ENCODE measurements at regions not wholly inside any gene's neighbourhood (a gene's known extent, or its start where the extent isn't known, plus 50 kb on each side); places are given as distances from the start of the nearest gene placed in this dataset.

DNA sequence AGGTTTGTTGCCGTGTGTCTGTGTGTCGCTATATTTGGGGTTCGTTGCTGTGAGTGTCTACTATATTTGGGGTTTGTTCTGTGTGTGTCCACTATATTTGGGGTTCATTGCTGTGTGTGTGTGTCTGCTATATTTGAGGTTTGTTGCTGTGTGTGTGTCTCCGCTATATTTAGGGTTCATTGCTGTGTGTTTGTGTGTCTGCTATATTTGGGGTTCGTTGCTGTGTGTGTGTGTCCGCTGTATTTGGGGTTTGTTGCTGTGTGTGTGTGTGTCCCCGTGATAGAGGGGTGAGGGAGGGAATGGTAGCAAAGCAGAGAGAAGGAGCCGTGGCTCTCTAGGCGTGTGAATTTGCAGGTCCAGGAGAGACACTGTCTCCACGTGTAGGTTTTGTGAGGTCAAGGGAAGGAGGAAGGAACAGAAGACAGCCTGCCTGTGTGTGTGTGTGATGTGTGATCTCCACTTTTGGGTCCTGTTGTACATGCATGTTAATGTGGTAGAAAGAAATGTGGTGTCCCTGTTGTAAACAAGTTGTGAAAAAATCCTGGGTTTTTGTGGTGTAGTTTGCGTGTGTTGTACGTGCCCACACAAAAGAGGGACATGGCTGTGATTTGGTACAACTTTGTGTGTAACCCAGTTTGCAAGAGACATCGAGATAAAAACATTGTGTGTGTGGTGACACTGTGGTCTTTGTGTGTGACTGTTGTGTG lies 56.3 kb upstream of the ECE1 start:
- no peak for DNase-seq

DNA sequence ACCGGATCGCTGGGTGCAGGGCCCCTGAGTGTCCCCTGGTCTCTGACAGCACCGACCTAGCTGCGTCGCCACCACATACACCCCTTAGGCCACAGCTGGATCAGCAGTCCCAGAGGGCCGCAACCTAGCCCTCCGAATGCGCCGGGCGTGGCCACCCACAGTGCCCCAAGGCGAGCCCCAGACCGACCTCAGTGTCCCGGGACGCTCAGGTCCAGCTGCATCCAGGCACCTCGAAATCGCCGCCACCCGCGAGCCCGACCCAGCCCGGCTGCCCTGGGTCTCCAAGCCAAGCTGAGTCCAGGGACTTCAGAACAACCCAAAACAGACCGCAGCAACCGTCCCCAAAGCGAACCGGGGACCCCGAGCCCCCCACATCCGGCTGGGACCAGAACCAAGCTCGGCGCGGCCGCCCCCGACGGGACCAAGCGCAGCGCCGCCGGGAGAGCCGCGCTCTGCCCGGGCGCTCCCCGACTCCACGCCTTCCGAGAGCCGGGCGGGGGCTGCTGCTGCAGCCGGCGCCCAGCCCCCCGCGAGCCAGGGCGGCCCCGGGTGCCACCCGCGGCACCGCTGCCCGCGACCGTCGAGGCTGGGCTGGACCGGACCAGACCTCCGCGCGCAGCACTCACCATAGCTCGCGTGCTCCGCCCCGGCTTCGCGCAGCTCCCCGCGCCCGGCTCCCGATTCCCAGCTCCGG lies 54.6 kb upstream of the ECE1 start:
- no peak for DNase-seq

DNA sequence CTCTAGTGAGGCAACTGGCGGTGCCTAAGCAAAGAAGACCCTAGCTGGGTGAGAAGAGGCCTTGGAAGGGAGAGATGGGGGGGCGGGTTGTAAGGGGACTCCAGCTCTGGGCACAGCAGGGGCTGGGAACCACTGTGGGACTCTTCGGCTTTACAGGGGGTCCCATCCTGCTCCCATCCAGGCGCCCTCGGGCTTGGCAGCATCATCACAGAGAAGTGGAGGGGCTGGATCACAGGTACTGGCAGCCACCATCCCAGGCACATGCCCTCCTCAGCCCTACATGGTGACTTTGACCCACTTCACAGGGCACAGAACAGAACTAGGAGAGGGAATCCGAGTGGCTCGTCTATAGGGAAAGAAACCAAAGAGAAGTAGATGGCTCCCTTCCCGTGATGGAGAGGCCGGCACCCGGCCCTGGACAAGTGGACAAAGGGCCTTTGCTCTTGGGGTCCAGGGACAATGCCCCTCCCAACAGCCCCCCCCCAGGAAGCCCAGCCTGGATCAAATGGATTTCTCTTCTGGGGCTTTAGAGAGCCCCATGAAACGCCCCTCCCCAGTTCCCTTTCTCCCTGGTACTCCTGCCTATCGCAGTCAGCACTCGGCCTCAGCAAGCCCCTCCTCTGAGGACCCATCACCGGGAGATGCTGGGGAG lies 54.0 kb upstream of the ECE1 start:
- DNase-seq: no peak

DNA sequence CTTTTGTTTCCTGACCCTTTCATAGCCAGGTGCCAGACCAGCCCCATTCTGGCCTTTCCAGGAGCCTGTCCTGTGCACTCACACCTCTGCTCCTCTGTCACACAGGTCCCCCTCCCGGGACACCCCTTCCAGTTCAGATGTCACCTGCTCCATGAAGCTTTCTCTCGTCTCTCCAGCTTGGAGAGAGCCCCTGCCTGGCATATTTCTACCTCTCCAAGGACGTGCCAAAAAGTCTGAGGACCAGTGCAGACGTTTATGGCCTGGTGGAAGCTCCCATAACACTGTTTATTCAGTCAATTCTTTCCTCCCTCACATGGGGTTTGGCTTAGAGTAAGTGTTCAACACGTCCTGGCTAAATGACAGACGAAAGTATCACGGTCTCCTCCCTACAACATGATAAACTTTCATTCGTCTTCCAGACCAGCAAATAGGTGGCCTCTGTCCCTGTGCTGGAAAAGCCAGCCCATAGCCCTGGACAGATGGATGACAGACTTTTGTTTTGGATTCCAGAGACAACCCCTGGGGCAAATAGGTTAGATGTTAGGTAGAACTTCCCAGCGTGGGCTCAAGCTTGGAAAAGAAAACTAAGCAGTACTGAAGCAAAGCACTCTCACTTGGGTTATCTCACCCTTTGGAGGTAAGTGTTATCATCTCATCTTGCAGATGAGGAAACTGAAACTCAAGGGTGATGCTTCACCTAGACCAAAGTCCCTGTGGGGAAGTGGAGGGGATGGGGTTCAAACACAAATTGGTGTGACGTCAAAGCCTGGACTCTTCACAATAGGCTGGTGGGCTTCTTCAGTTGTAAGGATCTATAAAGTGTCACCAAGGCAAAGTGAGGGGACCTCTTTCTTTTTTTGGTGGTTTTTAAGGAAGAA lies 52.9 kb upstream of the ECE1 start:
- DNase-seq: no peak

DNA sequence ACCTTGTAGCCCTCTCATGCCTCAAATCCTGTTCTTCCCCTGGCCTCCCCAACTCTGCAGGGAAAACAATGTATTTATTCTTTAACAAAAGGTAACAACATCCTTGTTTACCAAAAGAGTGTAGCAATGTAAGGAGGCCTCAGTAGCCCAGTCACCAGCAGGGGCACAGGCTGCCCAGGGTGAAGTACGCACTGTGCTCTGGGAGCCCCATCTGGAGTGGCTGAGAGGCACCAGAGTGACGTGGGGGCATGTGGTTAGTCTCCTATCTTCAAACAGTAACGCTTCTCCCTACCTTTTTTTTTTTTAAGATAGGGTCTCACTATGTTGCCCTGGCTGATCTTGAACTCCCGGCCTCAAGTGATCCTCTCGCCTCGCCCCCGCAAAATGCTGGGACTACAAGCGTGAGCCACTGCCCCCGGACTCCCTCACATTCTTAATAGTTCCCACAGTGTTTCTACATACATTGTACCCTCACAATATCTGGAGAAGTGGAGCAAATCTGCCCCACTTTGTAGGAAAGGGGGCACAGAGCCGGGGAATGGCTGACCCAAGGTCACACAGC lies 51.3 kb upstream of the ECE1 start:
- no peak for DNase-seq

DNA sequence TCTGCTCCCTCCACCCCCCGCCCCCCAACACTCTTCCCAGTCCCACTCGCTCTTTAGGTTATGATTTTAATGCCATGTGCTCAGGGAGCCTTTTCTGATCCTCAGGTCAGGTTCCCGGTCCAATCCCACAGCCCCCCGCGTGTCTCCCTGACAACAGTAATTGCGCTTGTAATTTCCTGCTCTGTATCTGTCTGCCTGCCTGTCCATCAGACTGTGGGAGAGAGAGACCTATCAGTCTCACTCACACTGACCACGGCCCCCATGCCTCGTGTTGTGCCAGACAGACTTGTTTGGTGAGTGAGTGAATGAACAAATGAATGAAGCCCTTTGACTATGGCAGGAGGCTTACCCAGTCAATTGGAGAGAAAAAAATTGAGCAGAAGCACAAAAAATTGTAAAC lies 50.8 kb upstream of the ECE1 start:
- no peak for DNase-seq

DNA sequence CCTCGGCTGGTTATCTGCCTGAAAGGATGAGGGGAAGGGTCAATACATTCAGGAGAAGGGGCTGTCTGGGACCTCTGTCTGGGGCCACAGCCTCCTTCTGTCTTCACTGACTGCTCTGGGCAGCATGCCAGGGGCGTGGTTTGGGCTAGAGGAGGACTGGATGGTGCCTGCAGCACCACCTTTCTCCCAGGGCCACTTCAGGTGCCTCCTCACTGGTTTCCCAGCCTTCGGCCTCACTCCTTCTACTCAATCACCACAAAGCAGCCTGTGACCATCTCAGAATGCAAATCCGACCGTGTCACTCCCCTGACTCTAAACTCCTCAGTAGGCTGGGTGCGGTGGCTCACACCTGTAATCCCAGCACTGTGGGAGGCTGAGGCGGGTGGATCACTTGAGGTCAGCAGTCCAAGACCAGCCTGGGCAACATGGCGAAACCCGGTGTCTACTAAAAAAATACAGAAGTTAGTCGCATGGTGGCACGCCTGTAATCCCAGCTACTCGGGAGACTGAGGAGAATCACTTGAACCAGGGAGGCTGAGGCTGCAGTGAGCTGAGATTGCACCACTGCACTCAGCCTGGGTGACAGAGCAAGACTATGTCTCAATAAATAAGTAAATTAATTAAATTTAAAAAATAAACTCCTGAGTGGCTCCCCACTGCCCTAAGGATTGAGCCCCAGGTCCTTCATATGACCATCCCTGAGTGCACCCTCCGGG lies 50.1 kb upstream of the ECE1 start:
- no peak for DNase-seq

Measured in skin of body (tissue), 1 donor.